ENCODE measurements at regions not wholly inside any gene's neighbourhood (a gene's known extent, or its start where the extent isn't known, plus 50 kb on each side); places are given as distances from the start of the nearest gene placed in this dataset.

DNA sequence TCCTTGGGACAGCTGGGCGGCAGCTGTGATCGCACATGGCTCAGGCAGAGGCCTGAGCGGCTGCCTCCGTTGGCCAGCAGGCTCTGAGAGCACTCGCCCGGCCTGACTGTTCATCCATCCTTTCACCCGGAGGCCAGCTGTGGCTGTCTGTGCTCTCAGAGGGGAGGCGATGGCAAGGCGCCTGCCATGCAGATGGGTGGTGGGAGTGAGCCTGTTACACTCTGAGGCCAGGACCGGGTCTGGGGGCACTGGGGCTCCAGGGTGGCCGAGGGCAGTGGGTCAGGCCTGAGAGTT is 292.3 kb downstream of the TMEM121 start:
- no peak overlapping the region for H3K4me3 ChIP-seq (ENCODE audit: low read depth, low read length)
- TF ChIP-seq, protein P1, sequence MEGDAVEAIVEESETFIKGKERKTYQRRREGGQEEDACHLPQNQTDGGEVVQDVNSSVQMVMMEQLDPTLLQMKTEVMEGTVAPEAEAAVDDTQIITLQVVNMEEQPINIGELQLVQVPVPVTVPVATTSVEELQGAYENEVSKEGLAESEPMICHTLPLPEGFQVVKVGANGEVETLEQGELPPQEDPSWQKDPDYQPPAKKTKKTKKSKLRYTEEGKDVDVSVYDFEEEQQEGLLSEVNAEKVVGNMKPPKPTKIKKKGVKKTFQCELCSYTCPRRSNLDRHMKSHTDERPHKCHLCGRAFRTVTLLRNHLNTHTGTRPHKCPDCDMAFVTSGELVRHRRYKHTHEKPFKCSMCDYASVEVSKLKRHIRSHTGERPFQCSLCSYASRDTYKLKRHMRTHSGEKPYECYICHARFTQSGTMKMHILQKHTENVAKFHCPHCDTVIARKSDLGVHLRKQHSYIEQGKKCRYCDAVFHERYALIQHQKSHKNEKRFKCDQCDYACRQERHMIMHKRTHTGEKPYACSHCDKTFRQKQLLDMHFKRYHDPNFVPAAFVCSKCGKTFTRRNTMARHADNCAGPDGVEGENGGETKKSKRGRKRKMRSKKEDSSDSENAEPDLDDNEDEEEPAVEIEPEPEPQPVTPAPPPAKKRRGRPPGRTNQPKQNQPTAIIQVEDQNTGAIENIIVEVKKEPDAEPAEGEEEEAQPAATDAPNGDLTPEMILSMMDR (IDR thresholded peaks at IDR 0.05; ENCODE audit: insufficient read depth, low read depth, low read length, missing control alignments) = no peak
- no peak for DNase-seq (ENCODE audit: low read depth)

GRCh38 chr14:105830171-105830570 is 303.8 kb downstream of the TMEM121 start:
- TF ChIP-seq, protein P1 (IDR thresholded peaks at IDR 0.05; ENCODE audit: insufficient read depth, low read depth, low read length, missing control alignments) = no peak
- no peak overlapping the region for H3K4me3 ChIP-seq (ENCODE audit: low read depth, low read length)

DNA sequence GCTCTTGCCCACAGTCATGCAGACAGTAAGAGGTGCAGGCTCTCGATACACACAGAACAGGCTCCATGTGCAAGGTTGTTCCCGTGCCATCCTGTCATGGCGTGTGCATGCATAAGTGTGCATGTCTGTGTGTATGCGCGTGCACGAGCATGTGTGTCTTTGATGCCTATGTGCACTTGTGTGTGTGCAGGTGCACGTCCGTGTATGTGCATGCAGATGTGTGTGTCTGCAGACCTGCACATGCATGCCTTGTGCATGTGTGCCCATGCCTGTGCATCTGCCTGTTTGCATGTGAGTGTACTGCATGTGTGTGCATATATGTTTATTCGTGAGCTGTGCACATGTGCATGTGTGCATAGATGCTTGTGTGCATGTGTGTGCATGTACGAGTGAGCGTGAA is 309.8 kb downstream of the TMEM121 start:
- no peak for DNase-seq (ENCODE audit: low read depth)
- H3K4me3 ChIP-seq (ENCODE audit: low read depth, low read length) = no peak overlapping the region
- TF ChIP-seq, protein P1 (IDR thresholded peaks at IDR 0.05; ENCODE audit: insufficient read depth, low read depth, low read length, missing control alignments) = no peak

More at GRCh38 chr14:105830171-105830570, 303.8 kb downstream of the TMEM121 start:
- no peak for DNase-seq (ENCODE audit: low read depth)

DNA sequence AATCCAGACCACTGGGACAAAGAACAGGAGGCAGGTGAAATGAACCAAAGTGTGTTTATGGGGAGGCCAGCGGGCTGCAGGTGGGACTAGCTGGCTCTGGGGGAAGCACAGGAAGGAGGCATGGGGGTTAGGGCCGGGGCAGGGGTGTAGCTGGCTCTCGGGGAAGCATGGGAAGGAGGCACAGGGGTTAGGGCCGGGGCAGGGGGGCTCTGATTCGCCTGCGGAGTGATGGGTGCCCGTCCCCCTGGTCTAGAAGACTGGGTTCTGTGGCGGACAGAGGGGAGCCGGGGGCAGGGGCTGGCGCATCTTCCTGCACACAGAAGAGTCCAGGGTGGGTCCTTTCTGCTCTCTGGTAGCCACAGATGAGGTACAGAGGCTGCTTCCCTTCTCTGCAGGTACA is 310.3 kb downstream of the TMEM121 start:
- DNase-seq (ENCODE audit: low read depth) = no peak
- no peak overlapping the region for H3K4me3 ChIP-seq (ENCODE audit: low read depth, low read length)
- TF ChIP-seq, protein P1 (IDR thresholded peaks at IDR 0.05; ENCODE audit: insufficient read depth, low read depth, low read length, missing control alignments) = no peak

DNA sequence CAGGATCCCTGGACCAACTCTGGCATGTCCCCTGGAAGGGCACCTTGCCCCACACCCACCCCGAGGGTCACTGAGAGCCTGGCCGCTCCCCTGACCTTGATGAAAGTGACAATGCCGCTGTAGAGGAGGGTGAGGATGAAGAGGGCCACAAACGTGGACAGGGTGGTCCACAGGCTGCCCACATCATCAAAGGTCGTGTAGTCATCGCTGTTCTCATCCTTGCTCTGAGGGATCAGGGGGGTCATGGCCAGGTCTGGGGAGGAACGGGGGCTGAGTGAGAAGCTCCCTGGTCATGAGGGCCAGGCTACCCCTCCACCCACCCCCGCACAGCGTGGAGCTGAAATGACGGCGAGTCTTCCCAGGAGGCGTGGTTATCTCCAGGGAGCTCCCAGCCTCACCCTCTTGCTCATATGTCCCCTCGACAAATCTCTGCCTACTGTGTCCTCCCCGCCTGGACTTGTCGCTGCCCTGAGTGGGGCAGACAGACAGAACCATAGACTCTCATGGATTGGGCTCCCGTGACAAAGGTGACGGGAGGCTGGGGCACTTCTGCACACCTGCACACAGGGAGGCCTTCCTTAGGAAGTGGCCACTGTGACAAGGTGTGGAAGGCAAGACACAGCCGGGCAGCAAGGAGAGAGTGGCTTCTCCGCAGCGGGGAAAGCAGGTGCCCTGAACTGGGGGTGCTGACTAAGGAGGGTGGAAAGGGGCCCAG is 311.1 kb downstream of the TMEM121 start:
- TF ChIP-seq, protein P1 (IDR thresholded peaks at IDR 0.05; ENCODE audit: insufficient read depth, low read depth, low read length, missing control alignments) = no peak
- DNase-seq (ENCODE audit: low read depth) = no peak
- no peak overlapping the region for H3K4me3 ChIP-seq (ENCODE audit: low read depth, low read length)

DNA sequence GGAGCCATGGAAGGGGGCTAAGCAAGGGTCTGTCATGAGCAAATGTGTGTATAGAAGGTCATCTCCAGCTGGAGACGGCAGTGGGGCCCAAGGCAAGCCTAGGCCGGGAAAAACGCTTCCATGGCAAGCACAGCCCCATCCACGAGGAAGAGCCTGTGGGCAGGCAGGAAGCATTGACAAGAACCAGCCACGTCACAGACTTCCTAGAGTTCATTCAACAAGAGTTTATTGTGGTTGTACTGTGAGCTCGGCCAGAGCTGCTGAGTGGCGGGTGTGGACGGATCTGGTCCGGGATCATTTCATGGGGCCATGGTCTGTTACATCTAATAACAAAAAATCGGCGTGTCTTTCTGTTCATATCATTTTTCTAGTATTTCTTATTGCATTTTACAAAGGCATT is 311.7 kb downstream of the TMEM121 start:
- TF ChIP-seq, protein P1 (IDR thresholded peaks at IDR 0.05; ENCODE audit: insufficient read depth, low read depth, low read length, missing control alignments) = no peak
- DNase-seq (ENCODE audit: low read depth) = no peak

More for the DNA sequence above, 311.7 kb downstream of the TMEM121 start:
- no peak overlapping the region for H3K4me3 ChIP-seq (ENCODE audit: low read depth, low read length)
